Limb (tissue), 2 donors: ENCODE measurements at regions not wholly inside any gene's neighbourhood (a gene's known extent, or its start where the extent isn't known, plus 50 kb on each side); places are given as distances from the start of the nearest gene placed in this dataset.

Experiments
- DNase-seq, 2 donors: peaks; one replicate each; pipeline ENCODE4 v3.0.0-alpha.2; 2016; ENCODE audit errors: extremely low spot score in 2 of 2

- DNase-seq: no peak
Observed at GRCh38 chr9:105193560-105193959, 50.9 kb upstream of the SLC44A1 start.

GRCh38 chr9:105194234-105194633, 50.2 kb upstream of the SLC44A1 start:
- no peak for DNase-seq
